ENCODE measurements at regions not wholly inside any gene's neighbourhood (a gene's known extent, or its start where the extent isn't known, plus 50 kb on each side); places are given as distances from the start of the nearest gene placed in this dataset.

- no peak for DNase-seq (ENCODE audit: low read depth)
- no peak for TF ChIP-seq CTCF (IDR thresholded peaks at IDR 0.05; ENCODE audit: insufficient read depth, low read length)
- H3K4me3 ChIP-seq (ENCODE audit: low read depth, low read length) = no peak overlapping the region
Observed at GRCh38 chr5:133891390-133891789, 77.0 kb downstream of the C5orf15 start.

- no peak overlapping the region for H3K4me3 ChIP-seq (ENCODE audit: low read depth, low read length)
- no peak for TF ChIP-seq CTCF (IDR thresholded peaks at IDR 0.05; ENCODE audit: insufficient read depth, low read length)
- no peak for DNase-seq (ENCODE audit: low read depth)
Observed at GRCh38 chr5:133890776-133891280, 77.6 kb downstream of the C5orf15 start.

- DNase-seq (ENCODE audit: low read depth) = no peak
- no peak for TF ChIP-seq CTCF (IDR thresholded peaks at IDR 0.05; ENCODE audit: insufficient read depth, low read length)
- no peak overlapping the region for H3K4me3 ChIP-seq (ENCODE audit: low read depth, low read length)
Observed at GRCh38 chr5:133890314-133890713, 78.1 kb downstream of the C5orf15 start.

GRCh38 chr5:133889271-133889905 is 79.0 kb downstream of the C5orf15 start:
- no peak for TF ChIP-seq CTCF (IDR thresholded peaks at IDR 0.05; ENCODE audit: insufficient read depth, low read length)
- DNase-seq (ENCODE audit: low read depth) = no peak

GRCh38 chr5:133888625-133888991 is 79.8 kb downstream of the C5orf15 start:
- no peak for TF ChIP-seq CTCF (IDR thresholded peaks at IDR 0.05; ENCODE audit: insufficient read depth, low read length)
- no peak for DNase-seq (ENCODE audit: low read depth)
- H3K4me3 ChIP-seq (ENCODE audit: low read depth, low read length) = no peak overlapping the region

More at GRCh38 chr5:133889271-133889905, 79.0 kb downstream of the C5orf15 start:
- no peak overlapping the region for H3K4me3 ChIP-seq (ENCODE audit: low read depth, low read length)

- DNase-seq (ENCODE audit: low read depth) = no peak
- TF ChIP-seq CTCF (IDR thresholded peaks at IDR 0.05; ENCODE audit: insufficient read depth, low read length) = no peak
- H3K4me3 ChIP-seq (ENCODE audit: low read depth, low read length) = no peak overlapping the region
Observed at GRCh38 chr5:133885566-133885965, 82.9 kb downstream of the C5orf15 start.

Data from fibroblast of the aortic adventitia (primary cell).